DND-41 (cell line): ENCODE measurements at regions not wholly inside any gene's neighbourhood (a gene's known extent, or its start where the extent isn't known, plus 50 kb on each side); places are given as distances from the start of the nearest gene placed in this dataset.

Experiments used
- EZH2 ChIP-seq: IDR thresholded peaks from 3 replicates; pipeline ENCODE4 v1.6.1; 2012; ENCODE audit warnings: borderline replicate concordance, low read depth, mild to moderate bottlenecking, moderate library complexity, low read length, inconsistent platforms; ENCODE audit not compliant: severe bottlenecking
- TF ChIP-seq, protein P1 (sequence below): IDR thresholded peaks from 2 replicates; pipeline ENCODE4 v1.5.1; 2012; ENCODE audit warnings: borderline replicate concordance, low read length, moderate library complexity, mild to moderate bottlenecking; ENCODE audit not compliant: poor library complexity, severe bottlenecking; ENCODE audit errors: extremely low read depth

DNA sequence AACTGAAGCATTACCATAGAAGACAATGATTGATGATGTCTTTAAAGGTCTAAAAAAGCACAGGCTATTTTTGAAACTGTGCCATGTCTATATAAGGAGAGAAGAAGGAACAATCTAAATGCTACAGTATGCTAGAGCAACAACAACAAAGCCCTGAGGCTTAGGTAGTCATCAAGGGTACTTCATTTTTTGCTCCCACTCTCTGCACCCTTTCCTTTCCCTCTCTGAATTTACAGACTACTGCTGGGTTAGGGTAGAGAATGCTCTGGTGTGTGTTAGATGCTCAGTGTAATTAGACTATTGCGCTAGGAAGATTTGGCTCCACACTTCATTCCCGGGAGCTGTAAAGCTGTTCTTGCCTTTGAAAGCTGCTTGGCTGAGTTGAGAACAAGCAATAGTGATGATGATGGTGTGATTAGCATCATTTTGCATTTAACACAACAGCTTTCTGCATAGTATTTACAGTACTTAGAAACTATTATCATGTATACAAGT, 1262.5 kb upstream of the CITED2 start:
- no peak for TF ChIP-seq EZH2
- TF ChIP-seq, protein P1, sequence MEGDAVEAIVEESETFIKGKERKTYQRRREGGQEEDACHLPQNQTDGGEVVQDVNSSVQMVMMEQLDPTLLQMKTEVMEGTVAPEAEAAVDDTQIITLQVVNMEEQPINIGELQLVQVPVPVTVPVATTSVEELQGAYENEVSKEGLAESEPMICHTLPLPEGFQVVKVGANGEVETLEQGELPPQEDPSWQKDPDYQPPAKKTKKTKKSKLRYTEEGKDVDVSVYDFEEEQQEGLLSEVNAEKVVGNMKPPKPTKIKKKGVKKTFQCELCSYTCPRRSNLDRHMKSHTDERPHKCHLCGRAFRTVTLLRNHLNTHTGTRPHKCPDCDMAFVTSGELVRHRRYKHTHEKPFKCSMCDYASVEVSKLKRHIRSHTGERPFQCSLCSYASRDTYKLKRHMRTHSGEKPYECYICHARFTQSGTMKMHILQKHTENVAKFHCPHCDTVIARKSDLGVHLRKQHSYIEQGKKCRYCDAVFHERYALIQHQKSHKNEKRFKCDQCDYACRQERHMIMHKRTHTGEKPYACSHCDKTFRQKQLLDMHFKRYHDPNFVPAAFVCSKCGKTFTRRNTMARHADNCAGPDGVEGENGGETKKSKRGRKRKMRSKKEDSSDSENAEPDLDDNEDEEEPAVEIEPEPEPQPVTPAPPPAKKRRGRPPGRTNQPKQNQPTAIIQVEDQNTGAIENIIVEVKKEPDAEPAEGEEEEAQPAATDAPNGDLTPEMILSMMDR: no peak
